Thoracic aorta (tissue), 2 donors: ENCODE measurements at regions not wholly inside any gene's neighbourhood (a gene's known extent, or its start where the extent isn't known, plus 50 kb on each side); places are given as distances from the start of the nearest gene placed in this dataset.

Experiments
- ATAC-seq: fragments of 150-250 bp; one replicate; pipeline ENCODE4 v1.8.0; 2017; ENCODE audit warnings: low read depth; ENCODE audit not compliant: insufficient number of reproducible peaks, low FRiP score
- DNase-seq: peaks from one replicate; pipeline ENCODE4 v3.0.0-alpha.2; 2020; ENCODE audit warnings: low spot score
- H3K27ac ChIP-seq, 2 donors: fragments of 200-600 bp; sonication (generic); 1 replicate in 1 of 2; 2 replicates in 1 of 2; pipeline ENCODE4 v1.5.1; 2016; ENCODE audit warnings: mild to moderate bottlenecking in 2 of 2, moderate library complexity in 2 of 2
- H3K27me3 ChIP-seq: fragments of 200-600 bp; sonication (generic); replicated peaks from 2 replicates; pipeline ENCODE4 v1.6.0; 2016; ENCODE audit warnings: mild to moderate bottlenecking; ENCODE audit not compliant: insufficient read depth
- H3K36me3 ChIP-seq: fragments of 200-600 bp; sonication (generic); one replicate; pipeline ENCODE4 v1.5.1; 2016
- H3K4me1 ChIP-seq, 2 donors: fragments of 200-600 bp; sonication (generic); 1 replicate in 1 of 2; 2 replicates in 1 of 2; pipeline versions ENCODE4 v1.5.1 to v1.6.0; 2016; ENCODE audit warnings: low read depth in 2 of 2, mild to moderate bottlenecking in 1 of 2; ENCODE audit not compliant: control insufficient read depth in 1 of 2
- H3K4me3 ChIP-seq: fragments of 200-600 bp; sonication (generic); 2 replicates; pipeline ENCODE4 v1.5.1; 2016; ENCODE audit warnings: mild to moderate bottlenecking
- H3K9me3 ChIP-seq: fragments of 200-600 bp; sonication (generic); 2 replicates; pipeline ENCODE4 v1.5.1; 2016
- CTCF ChIP-seq: fragments of 200-600 bp; sonication (generic); IDR thresholded peaks from one replicate; pipeline ENCODE4 v1.5.1; 2019; ENCODE audit warnings: antibody characterized with exemption

- Histone ChIP-seq H3K9me3 (no peaks in the 10 kb centered on the region), H3K27ac (no peak overlapping the region), H3K4me1 (no peaks in the 10 kb centered on the region), H3K36me3 (no peaks in the 10 kb centered on the region), H3K27me3 (no peaks in the 10 kb centered on the region), H3K4me3 (no peak overlapping the region)
- no peak for TF ChIP-seq CTCF
- no peak for ATAC-seq
- DNase-seq: no peak
Measured at GRCh38 chr1:164382384-164382783, 176.6 kb upstream of the PBX1 start.

GRCh38 chr1:164384262-164384661 is 174.7 kb upstream of the PBX1 start:
- DNase-seq (no peak), ATAC-seq (no peak)
- Histone ChIP-seq H3K9me3 (no peaks in the 10 kb centered on the region), H3K4me3 (no peak overlapping the region), H3K27ac (no peak overlapping the region), H3K4me1 (no peaks in the 10 kb centered on the region), H3K27me3 (no peaks in the 10 kb centered on the region), H3K36me3 (no peaks in the 10 kb centered on the region)
- no peak for TF ChIP-seq CTCF

GRCh38 chr1:164417016-164417704 is 141.8 kb upstream of the PBX1 start:
- Histone ChIP-seq H3K27ac (no peak overlapping the region), H3K4me1 (no peaks in the 10 kb centered on the region), H3K36me3 (no peaks in the 10 kb centered on the region), H3K4me3 (no peak overlapping the region), H3K27me3 (no peaks in the 10 kb centered on the region), H3K9me3 (no peaks in the 10 kb centered on the region)
- ATAC-seq (no peak), DNase-seq (no peak)
- TF ChIP-seq CTCF: no peak

GRCh38 chr1:164423136-164423535 is 135.8 kb upstream of the PBX1 start:
- DNase-seq (no peak), ATAC-seq (no peak)
- no peaks in the 10 kb centered on the region for H3K4me1 ChIP-seq
- no peak overlapping the region for H3K27ac ChIP-seq
- no peak for TF ChIP-seq CTCF
- H3K4me3 ChIP-seq: no peak overlapping the region
- no peaks in the 10 kb centered on the region for H3K36me3 ChIP-seq
- H3K9me3 ChIP-seq: no peaks in the 10 kb centered on the region
- no peaks in the 10 kb centered on the region for H3K27me3 ChIP-seq

- no peak overlapping the region for H3K4me3 ChIP-seq
- no peaks in the 10 kb centered on the region for H3K36me3 ChIP-seq
- no peak overlapping the region for H3K27ac ChIP-seq
- no peaks in the 10 kb centered on the region for H3K27me3 ChIP-seq
- no peak for DNase-seq
- H3K4me1 ChIP-seq: no peaks in the 10 kb centered on the region
- no peaks in the 10 kb centered on the region for H3K9me3 ChIP-seq
- no peak for ATAC-seq
- TF ChIP-seq CTCF: no peak
Measured at GRCh38 chr1:164433141-164433817, 125.7 kb upstream of the PBX1 start.
